Stimulated activated CD4-positive, alpha-beta T cell treated with anti-CD3 and anti-CD28 coated beads, Interleukin-1b, Interleukin-23, amount 100 ng/mL, for 48 hours (primary cell): ENCODE measurements at regions not wholly inside any gene's neighbourhood (a gene's known extent, or its start where the extent isn't known, plus 50 kb on each side); places are given as distances from the start of the nearest gene placed in this dataset.
"Not testable (repeated sequence)": the region's sequence is repeated elsewhere in the genome, so short reads cannot be mapped to it uniquely, and the experiment has no call there.

Source experiments
- DNase-seq: peaks from one replicate; pipeline ENCODE4 v3.0.0-alpha.2; 2020

DNA sequence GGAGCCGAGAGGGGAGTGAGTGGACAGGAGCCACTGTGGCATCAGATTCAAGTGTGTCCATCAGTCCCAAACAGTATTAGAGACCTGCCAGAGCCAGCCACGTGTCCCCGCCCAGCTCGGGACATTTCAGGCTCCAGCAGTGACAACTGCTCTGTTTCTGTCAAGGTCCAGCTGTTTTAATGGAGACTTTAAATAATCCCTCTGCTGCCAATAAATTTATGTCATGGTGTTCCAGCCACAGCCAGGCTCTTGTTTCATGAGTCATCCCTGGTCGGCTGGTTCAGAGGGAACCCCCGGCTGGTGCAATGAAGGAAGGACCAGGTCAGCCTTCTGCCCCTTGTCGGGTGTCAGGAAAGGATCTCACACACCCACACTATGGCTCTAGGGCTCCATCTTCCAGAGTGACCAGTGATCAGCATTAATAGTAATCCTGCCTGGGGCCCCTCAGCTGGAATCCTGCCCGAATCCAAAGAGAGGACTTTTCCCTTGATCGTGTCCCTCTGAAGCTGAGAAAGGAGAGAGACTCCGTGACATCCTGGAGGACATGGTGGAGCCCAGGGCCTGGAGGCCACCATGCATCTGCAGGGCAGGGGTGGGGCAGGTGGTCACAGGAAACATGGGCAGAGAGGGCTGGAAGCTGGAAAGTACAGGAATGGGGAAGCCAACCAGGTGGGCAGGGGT, 197.3 kb downstream of the MATN1 start:
- DNase-seq = no peak

DNA sequence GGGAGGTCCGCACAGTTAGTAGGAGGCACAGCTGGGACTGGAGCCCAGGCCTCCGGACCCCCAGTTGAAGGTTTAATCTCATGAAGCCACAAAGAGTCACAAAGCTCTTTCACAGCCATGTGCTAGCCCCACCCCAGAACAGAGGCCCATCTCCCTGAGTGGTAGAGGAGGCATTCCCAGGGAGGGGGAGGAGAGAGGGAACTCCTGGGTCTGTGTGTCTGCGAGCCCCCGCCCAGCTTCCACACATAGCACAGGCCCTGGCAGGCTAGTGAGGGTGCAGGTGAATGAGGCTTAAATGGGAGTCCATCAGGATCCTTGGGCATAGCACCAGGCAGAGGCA, 197.8 kb downstream of the MATN1 start:
- no peak for DNase-seq

DNA sequence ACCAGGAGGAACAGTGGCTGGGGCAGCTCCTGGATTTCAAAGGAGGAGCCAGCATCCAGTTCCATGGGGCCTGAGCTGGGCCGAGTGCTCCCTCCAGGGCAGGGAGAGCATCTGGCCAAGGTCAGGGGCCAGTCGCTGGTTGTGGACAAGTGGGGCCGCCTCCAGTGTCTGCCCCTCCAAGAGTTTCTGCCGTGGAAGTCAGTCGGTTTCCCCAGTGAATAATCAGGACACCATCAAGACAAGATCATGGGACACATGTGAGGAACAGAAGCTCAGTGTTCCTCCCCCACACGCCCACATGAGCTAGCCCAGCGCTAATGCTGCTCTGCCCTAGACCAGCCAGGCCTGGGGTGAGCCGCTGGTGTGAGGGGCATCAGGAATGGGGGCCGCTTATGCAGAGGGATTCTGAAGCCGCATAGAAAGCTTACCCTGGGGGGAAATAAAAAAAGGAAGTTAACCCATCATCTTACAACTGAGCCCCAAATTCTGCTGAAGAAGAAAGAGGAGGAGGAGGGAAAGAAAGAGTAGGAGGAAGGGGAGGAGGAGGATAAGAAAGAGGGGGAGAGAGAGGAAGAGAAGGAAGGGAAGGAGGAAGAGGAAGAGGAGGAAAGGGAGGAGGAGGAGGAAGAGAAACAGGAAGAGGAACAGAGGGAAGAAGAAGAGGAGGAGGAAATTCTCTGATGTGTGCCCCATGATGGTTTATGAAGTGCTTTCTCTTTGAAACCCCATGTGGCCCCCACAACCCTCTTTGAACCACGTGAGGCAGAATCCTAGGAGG, 198.4 kb downstream of the MATN1 start:
- DNase-seq = no peak

DNA sequence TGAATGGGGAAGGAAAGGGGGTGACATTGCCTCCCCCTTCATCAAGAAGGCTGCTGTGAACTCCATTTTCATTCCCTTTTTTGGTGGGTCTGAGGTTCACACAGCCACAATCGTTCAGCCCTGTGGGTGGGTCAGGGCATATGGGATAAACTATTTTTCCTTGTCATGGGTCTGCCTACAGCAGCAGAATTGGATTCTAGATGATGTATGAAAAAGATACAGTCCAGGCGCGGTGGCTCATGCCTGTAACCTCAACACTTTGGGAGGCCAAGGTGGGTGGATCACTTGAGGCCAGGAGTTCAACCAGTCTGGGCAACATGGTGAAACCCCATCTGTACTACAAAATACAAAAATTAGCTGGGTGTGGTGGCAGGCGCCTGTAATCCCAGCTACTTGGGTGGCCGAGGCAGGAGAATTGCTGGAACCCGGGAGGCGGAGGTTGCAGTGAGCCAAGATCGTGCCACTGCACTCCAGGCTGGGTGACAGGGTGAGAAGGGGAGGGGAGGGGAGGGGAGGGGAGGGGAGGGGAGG, 199.3 kb downstream of the MATN1 start:
- DNase-seq = not testable (repeated sequence)

DNA sequence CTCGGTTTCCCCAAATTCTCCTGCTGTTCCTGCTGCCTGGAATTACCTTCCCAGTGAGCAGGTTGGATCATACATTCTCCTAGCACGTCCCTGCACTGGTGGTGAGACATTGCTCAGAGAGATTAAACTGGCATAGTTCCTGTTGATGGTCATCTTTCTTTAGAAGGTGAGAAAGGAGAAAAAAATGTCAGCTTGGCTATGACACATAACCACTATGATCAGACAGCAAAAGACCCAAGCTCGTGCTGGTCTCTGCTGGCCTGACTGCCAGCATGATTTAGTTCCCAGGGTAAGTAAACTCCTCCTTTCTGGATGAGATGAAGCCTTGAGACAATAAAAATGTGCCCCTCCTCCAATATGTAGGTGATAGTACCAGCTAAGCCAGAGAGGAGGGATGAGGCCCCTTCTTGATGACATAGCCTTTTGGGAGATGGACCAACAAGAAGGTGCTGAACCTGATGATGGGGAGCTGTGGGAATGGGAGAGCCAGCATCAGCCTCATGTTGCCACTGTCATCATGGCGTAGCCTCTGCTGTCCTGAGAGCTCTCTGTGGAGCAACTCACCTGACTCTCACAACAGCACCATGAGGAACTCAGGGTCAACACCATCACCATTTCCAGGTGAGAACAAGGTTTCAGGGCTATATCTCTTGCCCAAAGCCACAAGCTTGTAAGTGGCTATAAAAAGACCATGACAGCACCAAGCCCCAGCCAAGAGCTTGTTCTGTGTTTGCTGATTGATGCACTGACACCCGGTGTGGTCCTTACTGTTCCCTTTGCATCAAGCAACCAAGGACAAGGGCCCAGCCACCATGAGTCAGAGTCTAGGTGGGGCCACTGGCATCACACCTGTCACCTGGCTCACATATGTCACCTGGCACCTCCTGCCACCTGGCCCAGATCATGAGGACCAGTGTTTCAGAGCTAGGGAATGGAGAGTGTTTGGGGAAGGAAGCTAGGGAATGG, 200.0 kb downstream of the MATN1 start:
- no peak for DNase-seq

- DNase-seq = no peak
Measured at GRCh38 chr1:30522031-30523004, 201.1 kb downstream of the MATN1 start.

DNA sequence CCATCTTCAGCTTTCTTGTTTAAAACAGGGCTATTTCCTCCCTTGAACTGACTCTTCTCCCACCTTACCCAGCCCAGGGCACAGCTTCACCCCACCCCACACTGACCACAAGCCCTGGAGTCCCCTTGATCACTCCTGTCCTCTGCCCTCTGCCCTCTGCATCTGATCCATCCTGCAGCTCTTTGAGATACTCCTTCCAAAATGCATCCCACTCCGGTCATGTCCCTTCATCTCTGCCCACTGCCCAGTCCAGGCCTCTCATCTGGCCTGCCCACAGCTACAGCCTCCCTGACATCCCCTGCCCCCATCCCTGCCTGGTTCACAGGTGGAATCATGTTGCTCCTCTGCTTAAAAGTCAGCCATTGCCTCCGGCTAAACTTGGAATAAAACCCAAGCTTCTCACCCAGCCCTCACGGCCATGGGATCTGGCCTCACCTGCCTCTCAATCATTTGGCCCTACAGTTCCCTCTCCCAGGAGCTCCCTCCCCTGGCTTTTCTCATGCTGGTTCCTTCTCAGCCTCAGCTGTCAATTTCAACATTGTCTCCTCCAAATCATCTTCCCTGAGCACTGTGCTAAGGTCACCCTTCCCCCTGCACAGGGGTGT, 202.0 kb downstream of the MATN1 start:
- no peak for DNase-seq

GRCh38 chr1:30520476-30520875, 202.9 kb downstream of the MATN1 start:
- DNase-seq = no peak

DNA sequence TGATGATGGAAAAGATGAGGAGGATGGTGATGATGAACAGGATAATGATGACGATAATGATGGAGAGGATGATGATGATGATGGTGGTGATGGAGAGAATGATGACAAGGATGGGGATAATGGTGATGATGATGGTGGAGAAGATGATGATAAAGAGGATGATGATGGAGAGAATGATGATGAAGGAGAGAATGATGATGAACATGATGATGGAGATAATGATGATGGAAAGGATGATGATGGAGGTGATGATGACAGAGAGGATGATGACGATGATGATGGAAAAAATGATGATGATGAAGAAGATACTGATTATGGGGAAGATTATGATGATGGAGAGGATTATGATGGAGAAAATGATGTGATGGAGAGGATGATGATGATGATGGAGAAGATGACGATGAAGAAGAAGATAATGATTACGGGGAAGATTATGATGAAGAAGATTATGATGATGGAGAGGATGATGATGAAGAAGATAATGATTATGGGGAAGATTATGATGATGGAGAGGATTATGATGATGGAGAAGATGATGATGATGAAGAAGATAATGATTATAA, 204.1 kb downstream of the MATN1 start:
- DNase-seq = no peak

- DNase-seq = no peak
Measured at GRCh38 chr1:30518696-30519095, 204.7 kb downstream of the MATN1 start.

DNA sequence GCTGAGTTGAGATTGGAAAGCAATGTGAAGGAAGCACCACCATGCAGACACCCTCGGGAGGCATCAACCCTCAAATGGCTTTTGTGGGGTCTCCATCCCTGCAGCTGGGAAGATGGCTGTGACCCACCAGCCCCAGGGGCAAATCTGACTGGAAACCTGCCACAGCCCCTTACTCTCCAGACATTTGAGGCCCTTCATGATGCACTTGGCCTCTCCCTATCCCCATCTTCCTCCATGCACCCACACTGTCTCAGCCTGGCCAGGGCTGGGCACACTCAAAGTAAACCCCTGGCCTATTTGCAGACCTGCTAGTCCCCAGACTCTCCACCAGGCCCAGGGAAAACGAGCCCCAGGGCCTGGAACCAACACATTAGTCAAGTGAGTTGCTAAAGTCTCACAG, 205.2 kb downstream of the MATN1 start:
- no peak for DNase-seq

DNA sequence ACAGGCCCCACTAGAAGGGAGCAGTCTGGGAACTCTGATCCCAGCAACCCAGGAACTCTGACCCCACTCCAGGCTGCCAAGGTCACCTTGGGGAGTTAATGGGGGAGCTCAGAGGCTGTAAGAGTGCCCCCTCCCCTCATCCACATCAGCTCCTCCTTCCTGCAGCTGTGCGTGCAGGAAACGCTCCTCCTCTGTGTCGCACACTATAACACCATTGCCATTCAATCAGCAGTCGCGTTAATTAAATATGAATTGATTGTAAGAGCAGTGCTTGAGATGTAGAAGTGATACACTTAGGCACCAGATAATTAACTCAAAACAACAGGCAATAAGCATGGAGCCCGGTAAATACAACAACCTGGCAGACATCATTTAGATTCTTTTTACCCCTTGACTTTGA, 205.7 kb downstream of the MATN1 start:
- DNase-seq = not testable (repeated sequence)

- not testable (repeated sequence) for DNase-seq
Measured at GRCh38 chr1:30517241-30517640, 206.1 kb downstream of the MATN1 start.

DNA sequence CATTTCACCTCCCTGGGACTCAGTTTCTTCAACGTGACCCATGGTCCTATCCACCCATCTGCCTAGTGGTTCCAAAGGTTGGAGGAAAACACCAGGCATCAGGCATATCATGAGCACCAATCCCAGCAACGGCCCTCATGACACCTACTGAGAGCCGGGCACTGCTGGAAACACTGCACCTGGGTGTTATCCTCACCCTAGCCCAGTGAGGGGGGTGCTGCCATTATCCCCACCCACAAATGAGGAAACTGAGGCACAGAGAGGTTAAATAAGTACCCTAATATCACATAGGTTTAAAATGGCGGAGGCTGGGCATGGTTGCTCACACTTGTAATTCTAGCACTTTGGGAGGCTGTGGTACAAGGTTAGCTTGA, 206.9 kb downstream of the MATN1 start:
- DNase-seq = no peak

GRCh38 chr1:30515755-30516484, 207.5 kb downstream of the MATN1 start:
- no peak for DNase-seq

- DNase-seq = no peak
Measured at GRCh38 chr1:30514945-30515344, 208.4 kb downstream of the MATN1 start.

GRCh38 chr1:30514137-30514654, 209.2 kb downstream of the MATN1 start:
- DNase-seq = no peak

DNA sequence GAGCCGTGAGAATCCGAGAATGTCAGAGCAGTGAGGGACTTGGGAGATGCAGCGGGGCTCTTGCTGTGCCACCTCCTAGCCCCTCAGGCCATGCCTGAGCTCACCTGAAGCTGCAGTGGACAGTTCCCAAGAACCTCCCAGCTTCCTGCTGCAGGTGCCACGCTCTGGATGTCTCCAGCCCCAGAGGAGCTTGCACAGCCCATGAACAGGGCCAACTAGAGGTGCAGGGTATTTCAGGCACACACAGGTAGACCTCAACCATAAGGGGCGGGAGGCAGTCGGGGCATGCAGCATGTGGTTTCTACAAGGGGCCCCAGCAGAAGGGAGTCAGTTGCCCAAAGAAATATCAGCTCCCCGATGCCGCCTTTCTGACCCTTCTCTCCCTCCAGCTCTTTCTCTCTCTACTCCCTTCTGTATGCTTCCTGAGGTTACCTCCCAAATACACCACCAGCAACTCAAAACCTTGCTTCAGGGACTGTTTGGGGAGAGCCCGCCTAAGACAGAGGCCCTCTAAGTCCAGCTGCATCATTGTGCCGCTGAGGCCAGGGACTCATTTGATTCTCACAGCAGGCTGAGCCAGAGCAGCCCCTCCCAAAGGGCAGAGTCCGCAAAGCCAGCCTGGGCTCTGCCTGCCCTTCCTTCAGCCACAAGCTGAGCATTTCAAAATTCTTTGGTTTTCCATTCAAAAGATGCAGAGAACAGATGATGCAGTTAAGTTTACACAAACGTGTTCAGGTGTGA, 209.8 kb downstream of the MATN1 start:
- DNase-seq = no peak

GRCh38 chr1:30512914-30513265, 210.5 kb downstream of the MATN1 start:
- no peak for DNase-seq
